GM21360 (cell line): ENCODE measurements at regions not wholly inside any gene's neighbourhood (a gene's known extent, or its start where the extent isn't known, plus 50 kb on each side); places are given as distances from the start of the nearest gene placed in this dataset.
"Not testable (repeated sequence)": the region's sequence is repeated elsewhere in the genome, so short reads cannot be mapped to it uniquely, and the experiment has no call there.

Source experiments
- ATAC-seq: cut with Tn5 transposase; IDR thresholded peaks from one replicate; pipeline ENCODE4 v1.9.1; 2021; ENCODE audit warnings: mild to moderate bottlenecking, moderate library complexity; ENCODE audit not compliant: unreplicated experiment

GRCh38 chr1:95854457-95854856 lies 620.4 kb downstream of the RWDD3 start:
- no peak for ATAC-seq

DNA sequence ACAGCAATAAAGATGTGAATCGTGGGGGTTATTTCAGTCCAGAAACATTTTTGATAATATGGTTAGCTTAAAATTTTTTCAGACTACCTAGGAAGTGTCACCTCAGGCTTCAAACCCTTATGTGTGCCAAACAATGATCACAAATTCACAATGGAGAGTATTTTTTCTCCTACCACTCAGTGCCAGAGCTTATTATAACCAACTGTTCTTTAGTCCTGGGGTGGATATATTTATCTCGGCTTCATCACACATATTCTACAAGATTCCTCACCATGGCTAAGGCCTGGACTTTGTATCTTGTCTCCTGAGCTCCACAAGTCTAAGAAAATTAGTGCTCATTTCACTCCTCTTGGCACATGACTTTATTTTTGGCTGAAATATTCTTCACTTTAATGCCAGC lies 629.1 kb downstream of the RWDD3 start:
- ATAC-seq = no peak

GRCh38 chr1:95865769-95866168 lies 631.8 kb downstream of the RWDD3 start:
- ATAC-seq = no peak

DNA sequence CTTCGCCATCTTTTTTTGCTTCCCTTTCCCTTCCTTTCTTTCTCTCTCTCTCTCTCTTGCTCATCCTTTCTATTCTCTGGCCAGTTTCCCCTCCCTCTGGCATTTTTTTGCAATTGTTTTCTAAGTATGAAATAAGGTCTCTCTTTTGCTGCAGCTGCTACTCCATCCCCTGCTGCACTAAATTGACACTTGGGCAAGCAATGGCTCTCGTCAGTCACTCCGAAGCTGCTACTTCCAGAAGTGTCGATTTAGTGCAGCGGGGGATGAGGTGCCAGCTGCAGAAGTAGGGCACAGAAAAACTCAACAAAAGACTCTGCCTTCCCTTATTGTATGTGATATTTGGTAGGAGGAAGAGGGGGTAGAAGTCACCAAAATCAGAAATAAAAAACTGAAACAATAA lies 642.3 kb downstream of the RWDD3 start:
- ATAC-seq = no peak

- no peak for ATAC-seq
Observed at GRCh38 chr1:95879498-95880050, 645.6 kb downstream of the RWDD3 start.

DNA sequence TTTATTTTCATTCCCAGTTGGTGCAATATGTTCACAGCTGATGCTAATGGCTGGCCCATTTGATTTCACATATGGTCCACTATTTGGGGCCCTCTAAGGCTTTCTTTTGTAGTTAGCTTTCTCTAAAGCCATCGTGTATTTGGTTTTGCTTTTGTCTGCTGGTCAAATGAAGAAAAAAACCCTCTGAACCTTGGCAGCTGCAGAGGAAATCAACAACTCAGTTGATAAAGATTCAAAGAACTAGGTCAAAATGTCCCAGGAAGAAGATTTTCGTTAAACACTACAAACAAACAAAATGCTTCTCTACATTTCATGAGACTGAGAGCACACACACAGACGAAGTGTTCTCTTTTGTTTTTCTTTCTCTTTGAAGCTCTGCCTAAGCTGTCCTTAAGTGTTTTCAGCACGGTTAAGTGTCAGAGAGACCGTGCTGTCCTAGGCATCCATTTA lies 655.0 kb downstream of the RWDD3 start:
- ATAC-seq = no peak

DNA sequence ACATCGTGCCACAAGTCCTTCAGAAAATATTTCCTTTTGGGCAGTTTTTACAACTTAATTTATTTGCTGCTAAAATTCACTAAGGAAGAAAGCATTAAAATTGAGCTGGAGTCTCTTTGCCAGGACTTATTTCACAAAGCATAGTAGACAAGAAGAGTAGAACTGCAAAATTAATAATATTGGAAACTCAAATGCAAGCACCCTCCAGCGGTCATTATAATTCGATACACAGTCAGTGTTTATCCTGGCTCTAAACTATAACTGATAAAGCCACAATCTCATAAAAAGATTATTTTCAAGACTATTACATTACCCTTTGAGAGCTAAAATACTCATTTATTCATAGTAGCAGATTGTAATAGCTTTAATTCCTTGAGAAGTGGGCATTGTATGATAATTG lies 655.4 kb downstream of the RWDD3 start:
- no peak for ATAC-seq

GRCh38 chr1:95893921-95894320 lies 659.9 kb downstream of the RWDD3 start:
- no peak for ATAC-seq

- no peak for ATAC-seq
Observed at GRCh38 chr1:95903060-95903459, 669.0 kb downstream of the RWDD3 start.

DNA sequence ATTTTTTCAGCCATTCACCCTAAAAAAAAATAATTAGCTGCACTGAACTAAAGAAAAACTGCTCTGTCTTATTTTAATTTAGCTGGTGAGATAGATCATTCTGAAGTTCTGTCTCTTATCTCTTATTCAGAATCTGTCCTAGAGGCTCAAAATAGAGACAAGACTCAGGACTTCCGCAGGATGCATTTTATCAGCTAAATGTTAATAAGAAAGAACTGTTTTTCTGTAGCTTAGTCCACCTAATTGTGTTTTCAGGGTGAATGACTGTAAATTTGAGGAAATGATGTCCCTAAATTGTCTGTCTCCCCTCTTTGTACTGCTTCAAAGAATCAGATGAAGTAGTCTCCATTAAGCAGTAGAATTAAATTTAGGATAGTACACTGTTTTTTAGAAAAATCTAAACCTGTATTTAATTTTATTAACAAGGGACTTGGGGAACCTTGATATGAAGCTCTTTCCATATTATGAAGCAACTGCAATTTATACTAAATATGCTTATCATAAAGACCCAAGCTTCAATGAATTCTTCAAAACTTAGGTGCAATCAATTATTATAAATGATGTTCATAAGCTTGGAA lies 671.9 kb downstream of the RWDD3 start:
- ATAC-seq = no peak

- ATAC-seq = not testable (repeated sequence)
Observed at GRCh38 chr1:95911739-95912138, 677.7 kb downstream of the RWDD3 start.

- no peak for ATAC-seq
Observed at GRCh38 chr1:95916616-95917015, 682.6 kb downstream of the RWDD3 start.

GRCh38 chr1:95924684-95925083 lies 690.7 kb downstream of the RWDD3 start:
- ATAC-seq = no peak

GRCh38 chr1:95926331-95926730 lies 692.3 kb downstream of the RWDD3 start:
- no peak for ATAC-seq

GRCh38 chr1:95927061-95927460 lies 693.1 kb downstream of the RWDD3 start:
- ATAC-seq = no peak

DNA sequence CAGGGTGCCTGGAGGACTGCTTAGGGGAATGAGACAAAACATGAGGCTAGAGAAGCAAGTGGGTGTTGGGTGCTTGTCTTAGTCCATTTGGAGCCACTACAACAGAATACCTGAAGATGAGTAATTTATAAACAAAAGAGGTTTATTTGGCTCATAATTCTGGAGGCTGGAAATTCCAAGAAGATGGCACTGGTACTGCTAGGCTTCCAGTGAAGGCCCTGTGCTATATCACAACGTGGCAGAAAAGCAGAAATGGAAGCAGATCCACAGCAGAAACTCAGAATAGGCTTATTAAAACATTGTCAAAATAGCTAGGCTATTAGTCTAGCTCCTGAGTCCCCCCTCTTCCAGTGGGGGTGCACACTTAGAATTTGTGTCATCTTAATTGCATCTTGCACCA lies 701.7 kb downstream of the RWDD3 start:
- ATAC-seq = no peak

GRCh38 chr1:95941121-95941798 lies 707.2 kb downstream of the RWDD3 start:
- ATAC-seq = no peak

DNA sequence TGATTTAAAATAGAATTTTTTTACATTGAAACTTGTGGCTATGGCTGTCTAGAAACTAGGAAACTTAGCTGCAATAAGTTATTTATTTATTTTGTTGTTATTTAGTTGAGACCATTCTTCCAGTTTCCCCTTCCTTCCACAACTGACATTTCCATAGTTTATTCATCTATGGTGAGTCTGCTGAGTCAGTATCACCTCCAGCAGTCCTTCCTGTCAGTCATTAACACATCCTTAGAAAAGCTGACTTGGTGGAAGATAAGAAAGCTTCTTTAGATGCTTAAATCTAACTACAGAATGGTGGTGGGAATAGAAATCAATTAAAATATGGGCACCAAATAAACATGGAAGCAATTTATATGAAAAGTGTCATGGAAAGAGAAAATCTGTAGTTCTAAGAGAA lies 714.0 kb downstream of the RWDD3 start:
- ATAC-seq = no peak

DNA sequence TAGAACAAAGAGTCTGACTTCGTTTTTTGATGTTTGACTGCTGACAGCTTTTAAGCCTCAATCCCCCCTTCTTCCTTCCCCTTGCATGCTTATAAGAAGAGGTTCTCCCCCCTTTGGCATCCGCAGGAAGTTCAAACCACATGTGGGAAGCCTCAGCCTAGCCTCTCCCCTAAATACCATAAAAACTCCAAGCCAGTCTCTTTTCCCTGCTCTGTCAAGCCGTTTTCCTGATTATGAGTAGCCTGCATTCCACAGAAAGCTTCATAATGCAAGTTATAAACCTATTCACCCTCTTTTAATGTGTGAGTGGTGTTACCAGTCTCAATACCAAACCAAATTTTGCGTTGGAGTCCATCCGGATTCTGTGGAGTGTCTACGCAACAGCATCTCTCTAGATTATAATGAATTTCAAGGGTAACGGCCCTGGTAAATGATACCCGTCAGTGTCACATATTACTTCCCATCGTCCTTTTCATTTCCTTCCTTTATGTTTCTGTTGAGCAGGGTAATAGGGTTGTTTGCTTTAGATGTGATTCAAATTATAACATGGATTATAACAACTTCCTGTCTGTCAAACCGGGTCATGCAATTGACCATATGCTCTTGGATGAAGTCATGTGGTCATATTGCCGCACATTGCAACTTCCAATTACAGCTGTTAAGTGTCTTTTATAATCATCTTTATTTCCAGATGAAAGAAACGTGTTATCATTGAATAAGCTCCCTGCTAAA lies 717.5 kb downstream of the RWDD3 start:
- ATAC-seq = no peak

- ATAC-seq = no peak
Observed at GRCh38 chr1:95953015-95953414, 719.0 kb downstream of the RWDD3 start.

- no peak for ATAC-seq
Observed at GRCh38 chr1:95954585-95954984, 720.6 kb downstream of the RWDD3 start.

- ATAC-seq = no peak
Observed at GRCh38 chr1:95956215-95956614, 722.2 kb downstream of the RWDD3 start.
